Right lobe of liver (tissue), 4 donors: ENCODE measurements at regions not wholly inside any gene's neighbourhood (a gene's known extent, or its start where the extent isn't known, plus 50 kb on each side); places are given as distances from the start of the nearest gene placed in this dataset.

ENCODE experiments used
- CTCF ChIP-seq, 4 donors: fragments of 200-600 bp in 3 of 4; fragments of 450-650 bp in 1 of 4; IDR thresholded peaks; one replicate each; pipeline versions ENCODE4 v1.5.1 to v1.8.0; 2016 to 2022; ENCODE audit warnings: antibody characterized with exemption in 4 of 4, mild to moderate bottlenecking in 2 of 4
- POLR2A ChIP-seq: fragments of 450-650 bp; IDR thresholded peaks from one replicate; pipeline ENCODE4 v1.6.1; 2017; ENCODE audit warnings: antibody characterized with exemption, mild to moderate bottlenecking
- donor health status: DM: no; HTN: no; CAD: no.
- donor health status: DM: no; HTN: no; CAD: no.
- donor health status: DM: no; HTN: yes; CAD: no.

GRCh38 chr7:81231301-81231838 lies 312.5 kb upstream of the SEMA3C start:
- TF ChIP-seq CTCF (IDR thresholded peaks at IDR 0.05) (no peak), POLR2A (no peak)
